Spinal cord (tissue), 9 donors: ENCODE measurements at regions not wholly inside any gene's neighbourhood (a gene's known extent, or its start where the extent isn't known, plus 50 kb on each side); places are given as distances from the start of the nearest gene placed in this dataset.
A peak's percentile ranks its signal among the peaks of the same experiment; 100 is the strongest.

ENCODE experiments used
- DNase-seq, 6 donors: peaks; one replicate each; pipeline versions ENCODE4 v3.0.0 to v3.0.0-alpha.2; 2013 to 2015; ENCODE audit warnings: low spot score in 6 of 6, low read depth in 4 of 6
- H3K27ac ChIP-seq: one replicate; pipeline ENCODE4 v1.5.1; 2013; ENCODE audit warnings: low read depth, low read length, control low read depth
- H3K27me3 ChIP-seq: one replicate; pipeline ENCODE4 v1.6.1; 2013; ENCODE audit warnings: low read length; ENCODE audit not compliant: control insufficient read depth, insufficient read depth
- H3K36me3 ChIP-seq: one replicate; pipeline ENCODE4 v1.6.1; 2013; ENCODE audit warnings: low read length; ENCODE audit not compliant: control insufficient read depth, insufficient read depth
- H3K4me1 ChIP-seq: one replicate; pipeline ENCODE4 v1.6.1; 2013; ENCODE audit warnings: low read length; ENCODE audit not compliant: control insufficient read depth, insufficient read depth
- H3K4me3 ChIP-seq: one replicate; pipeline ENCODE4 v1.5.1; 2013; ENCODE audit warnings: low read depth, low read length, control low read depth
- H3K9me3 ChIP-seq: one replicate; pipeline ENCODE4 v1.6.1; 2013; ENCODE audit warnings: low read length; ENCODE audit not compliant: control insufficient read depth, insufficient read depth
- WGBS: methylation state at CpG from one replicate; pipeline ENCODE4 v1.1.5; 2013; ENCODE audit warnings: missing lambda C conversion rate; ENCODE audit not compliant: insufficient coverage; 5-methylcytosine and 5-hydroxymethylcytosine counted together
- donor health status: healthy.

DNA sequence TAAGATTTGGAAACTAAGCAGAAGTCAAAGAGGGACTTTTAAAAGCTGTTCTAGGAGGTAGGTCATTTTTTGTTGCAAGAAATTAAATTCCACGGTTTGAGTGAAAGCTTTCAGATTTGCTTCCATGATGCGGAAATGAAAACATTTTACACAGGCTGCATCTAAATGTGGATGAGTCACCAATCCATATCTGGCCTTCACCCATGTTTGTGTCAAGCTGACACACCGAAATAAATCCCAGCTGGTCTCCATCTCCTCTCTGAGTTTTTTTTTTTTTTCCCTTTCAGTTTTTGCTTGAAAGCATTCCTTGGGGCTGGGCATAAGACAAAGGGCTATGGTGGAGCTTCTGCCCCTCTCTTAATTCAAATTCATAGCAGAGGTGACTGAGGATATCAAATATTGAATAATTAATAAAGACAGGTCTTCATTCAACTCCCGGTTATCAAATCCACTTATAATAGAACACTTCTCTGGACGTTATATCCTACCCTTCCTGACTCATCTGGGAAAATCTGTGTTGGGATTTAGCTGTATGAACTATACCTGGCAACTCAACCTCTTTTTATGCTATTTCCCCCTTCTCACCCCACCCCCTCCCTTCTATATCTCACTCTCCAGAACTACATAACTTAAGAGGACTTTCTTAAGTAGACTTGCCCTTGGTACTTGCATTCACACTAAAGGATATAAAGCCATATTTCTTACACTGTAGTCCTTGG lies 558.3 kb upstream of the GCFC2 start:
- H3K9me3 ChIP-seq, result no peaks in the 10 kb centered on the region
- H3K36me3 ChIP-seq, result no peaks in the 10 kb centered on the region
- no CpG with 5 or more reads among the region's 5 CpGs for WGBS
- no peak overlapping the region for H3K4me3 ChIP-seq
- H3K4me1 ChIP-seq, result no peaks in the 10 kb centered on the region
- no peak overlapping the region for H3K27ac ChIP-seq
- H3K27me3 ChIP-seq, result no peaks in the 10 kb centered on the region
- peak in 1 of 6 donors; percentile 84 for DNase-seq

DNA sequence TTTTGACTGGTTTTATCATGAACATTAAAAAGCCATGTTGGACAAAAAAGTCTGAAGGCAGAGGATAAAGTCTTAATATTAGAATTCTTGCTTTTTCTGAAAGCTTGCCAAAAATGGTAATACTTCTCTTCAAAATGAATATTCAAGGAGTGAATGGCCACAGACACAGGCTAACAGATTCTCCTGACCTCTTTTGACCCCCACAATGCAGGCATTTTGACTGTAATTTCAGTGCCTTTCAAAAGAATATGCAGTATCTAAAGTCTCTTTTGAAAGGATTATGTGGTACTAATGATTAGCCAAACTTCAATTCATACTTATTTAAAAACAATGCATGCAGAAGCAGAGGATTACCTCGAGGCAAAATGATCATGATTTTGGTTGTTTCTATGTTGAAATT lies 557.8 kb upstream of the GCFC2 start:
- H3K4me1 ChIP-seq, result no peaks in the 10 kb centered on the region
- no peak overlapping the region for H3K4me3 ChIP-seq
- no peaks in the 10 kb centered on the region for H3K27me3 ChIP-seq
- no peaks in the 10 kb centered on the region for H3K9me3 ChIP-seq
- WGBS, result no CpG with 5 or more reads among the region's 1 CpG
- H3K27ac ChIP-seq, result no peak overlapping the region
- DNase-seq, result no peak
- H3K36me3 ChIP-seq, result no peaks in the 10 kb centered on the region

DNA sequence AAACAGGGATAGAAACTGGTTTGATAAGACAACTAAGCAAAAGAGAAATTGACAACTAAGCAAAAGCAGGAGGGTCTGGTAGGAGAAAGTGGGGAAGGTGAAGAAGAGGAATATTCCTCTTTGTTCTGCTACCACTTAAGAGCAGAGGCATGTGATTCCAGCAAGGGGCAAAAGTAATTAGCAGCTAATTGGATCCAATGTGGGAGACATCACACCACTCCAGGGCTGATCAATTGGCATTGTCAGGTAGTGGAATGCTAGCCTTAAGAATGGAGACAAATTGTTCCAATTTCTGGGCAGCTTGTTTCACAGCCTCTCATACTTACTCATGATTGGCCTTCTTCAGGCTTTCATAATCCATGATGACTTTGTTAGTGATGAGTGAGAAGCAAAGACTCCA lies 547.1 kb upstream of the GCFC2 start:
- Histone ChIP-seq H3K4me3 (no peak overlapping the region), H3K36me3 (no peaks in the 10 kb centered on the region), H3K9me3 (no peaks in the 10 kb centered on the region), H3K27ac (no peak overlapping the region), H3K27me3 (no peaks in the 10 kb centered on the region), H3K4me1 (no peaks in the 10 kb centered on the region)
- no peak for DNase-seq

DNA sequence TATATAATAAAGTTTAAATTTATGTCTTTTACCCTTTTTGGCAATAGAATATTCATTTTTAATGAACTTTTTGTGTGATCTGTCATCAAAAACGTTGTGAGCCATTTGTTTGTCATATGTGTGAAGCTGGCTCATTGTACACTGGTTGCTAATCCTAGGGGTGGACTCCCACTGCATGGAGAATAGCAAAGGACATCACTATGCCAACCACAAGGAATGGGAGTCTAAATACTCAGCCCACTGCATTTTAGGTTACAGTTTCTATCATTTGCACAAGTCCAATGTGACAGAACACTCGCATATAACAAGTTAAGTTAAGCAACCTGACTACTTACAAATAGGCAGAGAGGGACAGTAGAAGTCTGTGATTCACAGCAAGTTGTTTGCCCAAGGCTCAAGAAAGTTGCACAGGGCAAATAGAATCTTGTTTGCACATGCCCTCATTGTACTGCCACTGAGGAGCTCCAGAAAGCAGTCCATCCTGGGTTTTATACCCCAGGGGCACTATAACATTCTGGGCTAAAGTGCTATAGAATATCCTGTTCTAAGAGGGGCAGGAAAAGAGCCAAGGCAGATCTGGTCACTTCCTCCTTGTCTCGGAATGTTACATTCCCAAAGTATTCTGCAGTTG lies 545.9 kb upstream of the GCFC2 start:
- no peak overlapping the region for H3K4me3 ChIP-seq
- no peaks in the 10 kb centered on the region for H3K4me1 ChIP-seq
- DNase-seq, result no peak
- H3K27ac ChIP-seq, result no peak overlapping the region
- no peaks in the 10 kb centered on the region for H3K36me3 ChIP-seq
- WGBS, result no CpG with 5 or more reads among the region's 3 CpGs
- no peaks in the 10 kb centered on the region for H3K9me3 ChIP-seq
- H3K27me3 ChIP-seq, result no peaks in the 10 kb centered on the region

DNA sequence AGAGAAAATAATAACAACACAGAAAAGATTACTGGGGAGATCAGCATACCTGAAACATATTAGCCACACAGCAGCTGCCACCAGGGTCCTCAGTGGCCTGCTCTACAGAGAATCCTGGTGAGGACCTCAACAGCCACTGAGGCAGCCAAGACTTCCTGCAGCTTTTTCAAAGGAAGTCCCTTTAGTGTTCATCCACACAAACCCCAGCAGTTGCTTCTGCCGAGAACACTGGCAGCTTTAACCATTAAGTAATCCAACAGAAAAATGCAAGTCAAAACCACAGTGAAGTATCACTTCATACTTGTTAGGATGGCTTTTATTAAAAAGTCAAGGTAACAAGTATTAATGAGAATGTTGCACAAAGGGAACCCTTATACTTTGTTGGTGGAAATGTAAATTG lies 542.0 kb upstream of the GCFC2 start:
- DNase-seq, result no peak
- Histone ChIP-seq H3K4me3 (no peak overlapping the region), H3K4me1 (no peaks in the 10 kb centered on the region), H3K9me3 (no peaks in the 10 kb centered on the region), H3K36me3 (no peaks in the 10 kb centered on the region), H3K27me3 (no peaks in the 10 kb centered on the region), H3K27ac (no peak overlapping the region)
- no CpG with 5 or more reads among the region's 1 CpG for WGBS

DNA sequence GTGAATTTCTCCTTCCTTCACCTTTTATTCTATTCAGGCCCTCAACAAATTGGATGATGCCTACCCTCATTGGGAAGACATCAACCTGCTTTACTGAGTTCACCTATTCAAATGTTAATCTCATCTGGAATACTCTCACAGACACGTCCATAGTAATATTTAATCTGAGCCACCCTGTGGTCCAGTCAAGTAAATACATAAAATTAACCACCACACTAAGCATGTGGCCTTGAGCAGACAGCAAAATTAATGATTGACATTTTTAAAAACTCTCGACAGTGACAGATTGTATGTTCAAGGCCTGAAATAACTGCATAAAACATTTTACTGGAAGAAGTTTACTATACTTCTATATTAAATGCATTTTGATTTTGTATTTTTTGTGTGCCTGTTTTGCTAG lies 540.6 kb upstream of the GCFC2 start:
- 60% methylated on average over 1 of the region's 2 CpGs for WGBS
- H3K27me3 ChIP-seq, result no peaks in the 10 kb centered on the region
- DNase-seq, result no peak
- no peaks in the 10 kb centered on the region for H3K36me3 ChIP-seq
- no peak overlapping the region for H3K4me3 ChIP-seq
- no peak overlapping the region for H3K27ac ChIP-seq
- H3K9me3 ChIP-seq, result no peaks in the 10 kb centered on the region
- no peaks in the 10 kb centered on the region for H3K4me1 ChIP-seq

DNA sequence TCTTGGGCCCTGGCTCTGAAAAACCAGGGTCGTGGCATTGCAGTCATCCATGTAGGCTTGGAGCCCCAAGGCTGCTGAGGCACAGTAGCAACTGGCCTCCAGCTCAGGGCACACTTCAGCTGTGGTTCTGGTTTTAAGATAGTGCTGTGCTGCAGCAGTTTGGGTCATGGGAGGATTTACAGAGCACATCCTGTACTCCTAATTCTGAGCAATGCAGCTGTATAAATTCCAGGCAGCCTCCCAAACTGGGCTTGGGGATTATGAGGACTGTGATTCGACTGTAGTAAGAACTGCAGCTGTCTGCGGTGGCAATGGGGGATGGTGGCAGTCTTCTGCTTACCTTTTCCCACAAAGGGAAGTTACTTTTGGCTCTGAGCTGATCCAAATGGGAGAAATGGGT lies 536.3 kb upstream of the GCFC2 start:
- Histone ChIP-seq H3K4me3 (no peak overlapping the region), H3K4me1 (no peaks in the 10 kb centered on the region), H3K36me3 (no peaks in the 10 kb centered on the region), H3K27me3 (no peaks in the 10 kb centered on the region), H3K27ac (no peak overlapping the region), H3K9me3 (peaks cover 2% of the 10 kb centered on the region)
- WGBS, result 100% methylated on average over 1 of the region's 3 CpGs
- no peak for DNase-seq

DNA sequence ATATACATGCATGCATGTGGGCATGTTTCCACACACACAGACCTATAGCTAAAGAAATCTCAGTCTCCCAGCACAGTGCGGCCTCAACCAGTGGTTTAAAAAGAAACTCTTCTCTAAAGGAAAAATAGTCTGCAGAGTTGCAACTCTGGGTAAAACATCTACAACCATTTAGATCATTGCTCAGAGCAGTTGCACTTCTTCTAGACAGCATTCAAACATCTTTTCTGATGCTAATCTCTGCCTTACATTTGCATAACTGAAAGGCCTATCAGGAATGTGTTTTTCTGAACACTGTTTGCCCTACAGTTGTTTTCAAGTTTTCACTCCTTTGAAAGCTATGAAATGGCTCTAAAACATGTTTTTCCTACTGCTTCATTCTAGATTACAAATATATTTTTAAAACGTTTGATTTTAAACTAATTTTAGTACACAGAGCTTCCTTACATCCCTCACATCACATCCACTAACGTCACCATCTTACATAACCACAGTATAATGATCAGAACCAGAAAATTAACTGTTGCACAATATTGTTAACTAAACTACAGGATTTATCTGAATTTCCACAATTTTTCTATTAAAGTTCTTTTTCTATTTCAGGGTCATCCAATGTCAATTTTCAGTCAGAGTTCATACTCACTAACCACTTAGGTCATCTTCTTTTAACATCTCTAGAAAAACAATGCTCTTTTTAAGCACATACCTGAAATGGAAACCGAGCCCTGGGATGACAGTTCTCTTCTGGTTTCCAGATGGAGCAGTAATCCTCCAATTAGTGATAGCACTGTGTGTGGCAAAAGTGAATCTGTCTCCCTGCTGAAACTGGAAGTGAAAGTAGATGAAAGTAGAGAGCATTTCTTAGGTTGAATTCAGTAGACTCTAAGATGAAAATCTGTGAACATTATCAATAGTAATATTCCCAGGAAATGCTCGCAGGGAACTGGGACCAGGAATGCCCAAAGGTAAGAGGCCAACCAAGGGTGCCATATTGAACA lies 501.6 kb upstream of the GCFC2 start:
- H3K27me3 ChIP-seq, result no peaks in the 10 kb centered on the region
- H3K36me3 ChIP-seq, result no peaks in the 10 kb centered on the region
- no peak overlapping the region for H3K4me3 ChIP-seq
- DNase-seq, result no peak
- 69% methylated on average over 3 of the region's 5 CpGs for WGBS
- H3K4me1 ChIP-seq, result no peaks in the 10 kb centered on the region
- H3K9me3 ChIP-seq, result no peaks in the 10 kb centered on the region
- H3K27ac ChIP-seq, result no peak overlapping the region

DNA sequence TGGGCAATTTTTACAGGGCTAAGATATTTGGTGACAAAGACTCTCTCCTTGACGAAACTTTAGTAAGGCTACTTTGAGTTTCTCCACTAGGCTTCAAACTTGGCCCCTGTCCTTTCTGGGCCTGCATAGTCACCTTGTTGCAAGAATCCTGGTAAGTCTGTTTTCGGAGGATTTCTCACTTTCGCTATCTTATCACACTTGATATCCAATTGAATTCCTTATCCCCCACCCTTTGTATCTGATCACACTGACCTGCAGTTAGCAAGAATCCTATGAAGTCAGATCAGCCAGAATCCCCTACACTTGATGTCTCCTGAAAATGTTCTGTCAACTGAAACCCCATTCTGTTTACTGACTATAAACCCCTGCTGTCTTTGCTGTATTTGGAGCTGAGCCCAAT lies 499.8 kb upstream of the GCFC2 start:
- 100% methylated on average over 1 of the region's 3 CpGs for WGBS
- DNase-seq, result no peak
- Histone ChIP-seq H3K9me3 (no peaks in the 10 kb centered on the region), H3K27ac (no peak overlapping the region), H3K36me3 (no peaks in the 10 kb centered on the region), H3K4me1 (no peaks in the 10 kb centered on the region), H3K4me3 (no peak overlapping the region), H3K27me3 (no peaks in the 10 kb centered on the region)
